ENCODE measurements at regions not wholly inside any gene's neighbourhood (a gene's known extent, or its start where the extent isn't known, plus 50 kb on each side); places are given as distances from the start of the nearest gene placed in this dataset.
"Not testable (repeated sequence)": the region's sequence is repeated elsewhere in the genome, so short reads cannot be mapped to it uniquely, and the experiment has no call there.

- no peak for DNase-seq
Measured at GRCh38 chr12:131428091-131428685, 282.7 kb upstream of the SFSWAP start.

DNA sequence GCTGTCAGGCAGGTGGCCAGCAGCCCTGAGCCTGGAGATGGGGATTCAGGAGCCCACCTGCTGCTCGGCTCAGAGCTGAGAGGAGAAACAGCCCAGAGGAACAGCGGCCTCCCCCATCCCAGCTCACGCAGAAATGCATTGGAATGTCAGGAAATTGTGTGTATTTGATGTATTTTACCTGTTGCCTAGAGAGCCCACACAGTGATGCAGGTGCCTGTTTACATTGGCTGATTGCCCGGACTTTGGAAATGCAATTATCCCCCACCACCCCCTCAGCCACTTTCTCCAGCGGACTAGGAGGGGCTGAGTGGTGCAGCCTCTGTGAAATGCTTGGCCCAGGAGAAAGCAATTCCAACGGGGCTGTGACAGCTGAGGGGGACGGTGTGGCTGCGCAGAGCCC is 281.7 kb upstream of the SFSWAP start:
- not testable (repeated sequence) for DNase-seq

DNA sequence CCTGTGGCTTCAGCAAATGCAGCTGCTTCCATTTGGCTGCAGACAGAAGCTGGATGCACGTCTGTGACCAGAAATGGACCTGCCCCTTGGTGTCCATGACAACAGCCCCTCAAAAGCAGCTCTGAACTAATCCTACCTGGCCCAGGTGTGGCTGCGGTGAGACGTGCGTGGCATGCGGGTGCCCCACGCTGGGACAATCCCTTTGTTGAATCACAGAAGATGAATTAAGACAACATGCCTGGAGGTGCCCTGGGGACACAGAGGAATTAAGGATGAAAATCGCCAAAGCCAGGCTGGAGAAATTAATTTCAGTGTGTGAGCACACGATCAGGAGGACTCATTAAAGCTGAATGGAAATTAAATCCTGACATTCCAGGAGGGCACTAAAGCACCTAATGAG is 281.2 kb upstream of the SFSWAP start:
- DNase-seq: not testable (repeated sequence)

DNA sequence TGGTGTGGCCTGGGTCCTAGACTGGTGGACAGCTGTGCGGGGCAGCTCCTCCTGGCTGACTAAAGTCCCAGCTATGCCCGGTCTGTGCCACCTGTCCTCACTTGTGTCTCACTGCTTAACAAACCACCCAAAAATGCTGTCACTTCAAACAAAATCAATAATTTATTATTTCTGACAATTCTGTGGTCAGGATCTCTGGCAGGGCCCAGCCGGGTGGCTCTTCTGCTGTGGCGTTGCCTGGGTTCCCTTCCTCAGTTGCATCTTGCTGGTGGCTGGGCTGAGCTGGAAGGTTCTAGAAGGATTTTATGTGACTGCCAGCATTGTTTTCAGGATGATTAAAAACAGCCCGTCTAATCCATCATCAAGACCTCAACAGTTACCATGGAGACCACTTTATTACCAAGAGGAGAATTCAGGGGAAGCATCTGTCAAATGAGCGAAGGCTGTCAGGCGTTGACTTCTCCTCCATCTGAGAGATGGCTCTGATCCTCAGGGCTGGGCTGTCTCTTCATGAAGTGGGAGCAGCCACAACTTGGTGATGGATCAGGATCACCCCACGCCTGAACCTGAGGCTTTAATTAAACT is 280.6 kb upstream of the SFSWAP start:
- no peak for DNase-seq

GRCh38 chr12:131431126-131431655 is 279.7 kb upstream of the SFSWAP start:
- not testable (repeated sequence) for DNase-seq

DNA sequence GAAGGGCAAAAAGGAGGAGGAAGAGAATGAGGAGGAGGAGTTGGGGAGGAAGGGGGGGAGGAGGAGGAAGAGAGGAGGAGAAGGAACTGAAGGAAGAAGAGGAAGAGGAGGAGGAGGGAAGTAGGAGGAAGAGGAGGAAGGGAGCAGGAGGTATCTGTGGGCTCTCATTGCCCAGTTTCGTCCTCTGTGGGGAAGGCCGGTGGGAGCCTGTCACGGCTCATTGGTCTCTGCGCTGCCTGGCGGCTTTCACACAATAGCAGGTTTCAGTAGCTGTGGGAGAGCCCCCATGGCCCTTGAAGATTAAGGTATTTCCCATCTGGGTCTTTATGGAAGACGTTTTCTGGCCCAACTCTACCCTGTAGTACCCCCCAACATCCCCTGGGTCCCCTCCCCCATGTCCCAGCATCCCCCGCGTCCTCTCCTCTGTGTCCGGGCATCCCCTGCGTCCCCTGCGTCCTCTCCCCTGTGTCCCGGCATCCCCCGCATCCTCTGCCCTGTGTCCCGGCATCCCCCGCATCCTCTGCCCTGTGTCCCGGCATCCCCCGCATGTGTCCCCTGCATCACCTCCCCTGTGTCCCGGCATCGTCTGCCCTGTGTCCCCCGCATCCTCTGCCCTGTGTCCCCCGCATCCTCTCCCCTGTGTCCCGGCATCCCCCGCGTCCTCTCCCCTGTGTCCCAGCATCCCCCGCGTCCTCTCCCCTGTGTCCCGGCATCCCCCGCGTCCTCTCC is 278.2 kb upstream of the SFSWAP start:
- no peak for DNase-seq

DNA sequence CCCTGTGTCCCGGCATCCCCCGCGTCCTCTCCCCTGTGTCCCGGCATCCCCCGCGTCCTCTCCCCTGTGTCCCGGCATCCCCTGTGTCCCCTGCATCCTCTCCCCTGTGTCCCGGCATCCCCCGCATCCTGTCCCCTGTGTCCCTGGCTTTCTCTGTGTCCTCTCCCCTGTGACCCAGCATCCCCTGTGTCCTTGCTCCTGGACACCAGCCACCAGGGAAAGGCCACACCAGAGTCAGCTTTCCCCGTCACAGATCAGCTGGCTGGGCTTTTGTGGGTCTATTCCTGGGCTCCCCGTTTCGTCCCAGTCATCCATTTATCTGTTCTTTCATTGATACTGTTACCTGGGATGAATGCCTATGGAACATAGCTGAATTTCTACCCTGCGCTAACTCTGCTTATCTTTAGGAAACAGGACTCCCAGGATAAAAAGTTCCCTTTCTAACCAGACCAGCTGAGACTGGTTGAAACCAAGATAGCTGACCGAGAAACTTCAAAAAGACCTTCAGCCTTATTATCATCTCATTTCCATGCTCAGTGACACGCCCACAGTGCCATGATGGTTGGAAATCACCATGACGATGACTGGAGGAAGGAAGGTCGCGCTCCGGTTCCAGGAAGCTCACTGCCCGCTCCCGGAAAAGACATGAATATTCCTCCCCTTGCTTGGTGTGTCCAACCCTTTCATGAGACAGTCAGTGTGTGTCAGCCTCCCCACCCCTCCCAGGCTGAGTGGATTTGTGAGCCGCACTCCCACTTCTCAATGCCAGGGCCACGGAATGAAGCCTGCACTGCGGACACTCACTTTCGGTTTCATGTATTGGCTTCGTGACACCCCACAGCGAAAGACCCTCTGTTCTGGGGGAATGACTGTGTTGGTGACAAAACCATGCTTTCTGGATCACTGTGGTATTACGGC is 276.4 kb upstream of the SFSWAP start:
- no peak for DNase-seq

GRCh38 chr12:131436922-131437705 is 273.8 kb upstream of the SFSWAP start:
- DNase-seq: no peak

- DNase-seq: no peak
Measured at GRCh38 chr12:131437706-131438492, 273.0 kb upstream of the SFSWAP start.

DNA sequence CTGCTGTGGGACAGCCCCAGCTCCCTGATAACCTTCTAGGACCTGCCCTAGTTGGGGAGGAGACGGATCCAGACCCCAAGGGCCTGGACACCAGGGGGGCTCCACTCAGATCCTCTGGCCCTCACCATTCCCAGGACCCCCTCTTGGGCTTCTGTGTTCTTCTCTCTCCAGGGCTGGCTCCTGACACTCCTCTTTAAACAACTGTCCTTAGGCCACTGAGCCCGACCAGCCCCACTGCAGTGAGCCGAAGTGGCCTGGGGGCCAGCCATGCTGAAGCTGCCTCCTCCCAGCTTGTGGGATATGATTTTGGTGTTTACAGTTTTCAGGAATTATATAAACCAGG is 272.4 kb upstream of the SFSWAP start:
- not testable (repeated sequence) for DNase-seq

DNA sequence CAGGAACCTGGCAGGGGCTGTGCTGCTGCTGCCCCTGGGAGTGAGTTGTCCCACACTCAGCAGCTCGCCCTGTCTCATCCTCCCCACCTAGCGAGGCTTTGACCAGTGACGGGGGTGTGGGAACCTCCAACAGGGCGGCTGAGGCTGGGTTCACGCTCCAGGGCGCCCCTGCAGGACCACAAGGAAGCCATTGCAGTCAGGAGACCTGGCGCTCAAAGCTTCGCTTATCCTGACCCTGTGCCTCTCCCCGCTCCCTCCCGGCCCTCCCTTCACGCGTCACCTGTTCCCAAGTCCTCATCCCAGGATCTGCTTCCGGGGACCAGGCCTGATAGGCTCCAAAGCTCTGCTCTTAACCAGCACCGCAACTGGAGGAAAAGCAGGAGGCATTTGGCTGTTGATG is 272.0 kb upstream of the SFSWAP start:
- no peak for DNase-seq

GRCh38 chr12:131439752-131440151 is 271.1 kb upstream of the SFSWAP start:
- DNase-seq: not testable (repeated sequence)

DNA sequence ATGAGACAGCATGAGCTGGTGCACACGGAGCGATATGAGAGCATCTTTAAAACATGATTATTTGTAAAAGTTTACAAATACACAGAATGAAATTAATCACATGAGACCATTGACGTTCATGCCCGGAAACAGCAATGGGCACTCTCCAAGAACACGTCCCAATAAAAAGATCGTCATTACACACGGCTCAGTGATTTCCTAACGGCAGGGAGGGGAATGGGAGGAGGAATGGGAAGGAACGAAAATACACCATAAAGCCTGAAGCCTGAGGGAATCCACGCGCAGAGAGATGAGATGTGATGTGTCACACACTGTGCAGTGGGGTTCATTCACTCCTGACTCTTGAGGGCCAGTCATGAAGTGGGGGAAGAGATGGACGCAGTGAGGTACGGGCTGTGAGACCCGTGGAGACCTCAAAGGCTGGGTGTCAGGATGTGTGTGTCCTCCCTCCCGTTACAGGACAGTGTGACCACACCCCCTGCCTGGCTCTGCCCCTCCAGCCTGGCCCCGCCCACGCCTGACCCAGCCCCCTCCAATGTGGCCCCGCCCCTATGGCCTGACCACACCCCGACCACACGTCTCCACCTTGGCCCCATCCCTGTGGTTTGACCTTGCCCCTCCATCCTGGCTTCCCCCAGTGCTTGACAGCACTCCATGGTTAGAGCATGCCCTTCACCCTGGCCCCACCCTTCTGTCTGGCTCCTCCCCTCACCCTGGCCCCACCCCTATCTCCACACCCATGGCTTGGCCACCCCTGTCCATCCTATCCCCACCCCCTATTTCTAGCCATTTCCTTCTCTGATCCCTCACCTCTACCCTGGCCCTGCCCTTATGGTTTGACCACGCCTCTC is 270.5 kb upstream of the SFSWAP start:
- not testable (repeated sequence) for DNase-seq

DNA sequence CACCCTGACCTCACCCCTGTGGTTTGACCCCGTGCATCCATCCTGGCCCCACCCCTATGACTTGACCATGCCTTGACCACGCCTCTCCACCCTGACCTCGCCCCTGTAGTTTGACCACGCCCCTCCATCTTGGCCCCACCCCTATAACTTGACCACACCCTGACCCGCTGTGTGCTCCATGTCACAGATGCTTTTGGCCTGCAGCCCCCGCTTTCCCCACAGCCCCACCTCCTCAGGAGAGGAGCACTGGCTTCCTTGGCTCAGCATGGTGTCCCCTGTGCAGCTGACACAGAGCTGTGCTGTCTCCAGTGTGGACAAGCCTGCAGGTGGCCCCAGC is 269.9 kb upstream of the SFSWAP start:
- DNase-seq: no peak

DNA sequence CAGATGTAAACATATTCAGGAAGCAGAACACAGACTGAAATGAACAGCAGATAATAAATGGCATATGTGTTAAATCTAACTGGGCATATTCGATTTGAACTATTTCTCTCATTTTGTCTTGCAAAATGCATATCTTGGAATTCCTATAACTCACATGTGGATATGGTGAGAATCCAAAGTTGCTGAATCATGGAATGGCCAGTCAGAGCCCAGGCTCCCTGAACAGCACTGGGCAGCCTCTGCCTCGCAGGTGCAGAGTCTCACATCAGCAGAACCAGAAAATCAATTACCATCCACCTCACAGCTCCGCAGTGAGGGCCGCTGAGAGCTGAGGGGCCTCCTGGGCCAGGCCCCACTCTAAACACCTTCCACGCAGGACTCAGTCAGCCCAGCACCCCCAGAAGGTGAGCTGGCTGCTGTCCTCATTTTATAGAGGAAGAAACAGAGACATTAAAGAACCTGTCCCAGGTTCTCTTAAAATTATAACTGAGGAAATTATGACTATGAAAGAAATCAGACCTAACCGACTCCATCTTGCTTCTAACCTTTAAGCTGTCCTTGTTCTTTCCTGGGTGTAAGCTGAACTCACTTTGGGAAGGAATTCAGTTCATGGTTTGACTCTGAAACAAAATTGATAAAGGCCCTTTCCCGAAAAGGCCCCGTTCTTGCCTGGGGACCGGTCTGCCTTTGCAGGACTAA is 269.1 kb upstream of the SFSWAP start:
- no peak for DNase-seq

GRCh38 chr12:131442337-131442918 is 268.5 kb upstream of the SFSWAP start:
- no peak for DNase-seq

- no peak for DNase-seq
Measured at GRCh38 chr12:131443019-131444000, 267.6 kb upstream of the SFSWAP start.
